DOHH2 (cell line): ENCODE measurements at regions not wholly inside any gene's neighbourhood (a gene's known extent, or its start where the extent isn't known, plus 50 kb on each side); places are given as distances from the start of the nearest gene placed in this dataset.

Source experiments
- CTCF ChIP-seq: fragments of 200-600 bp; sonication (generic); IDR thresholded peaks from one replicate; pipeline ENCODE4 v1.5.1; 2014; ENCODE audit warnings: antibody characterized with exemption, mild to moderate bottlenecking, low read depth, low read length; ENCODE audit not compliant: poor library complexity, severe bottlenecking
- EZH2phosphoT487 ChIP-seq: fragments of 200-600 bp; sonication (generic); IDR thresholded peaks from 2 replicates; pipeline ENCODE4 v1.6.1; 2017; ENCODE audit warnings: borderline replicate concordance, mild to moderate bottlenecking, antibody characterized with exemption, low read length, moderate library complexity, mixed read lengths

GRCh38 chr10:58976254-58976653 lies 200.2 kb upstream of the PHYHIPL start:
- no peak for TF ChIP-seq CTCF
- TF ChIP-seq EZH2phosphoT487: no peak
